ENCODE measurements at regions not wholly inside any gene's neighbourhood (a gene's known extent, or its start where the extent isn't known, plus 50 kb on each side); places are given as distances from the start of the nearest gene placed in this dataset.
A peak's percentile ranks its signal among the peaks of the same experiment; 100 is the strongest.

- in situ Hi-C loops (cut with HindIII; ENCODE audit: low pct_unique_long_range_greater_than_20kb, low sequenced_read_pairs) = no loop called here
- no peak for DNase-seq (ENCODE audit: low read depth, low spot score)
Measured at GRCh38 chr12:58163021-58163420, 221.7 kb downstream of the ATP23 start.

DNA sequence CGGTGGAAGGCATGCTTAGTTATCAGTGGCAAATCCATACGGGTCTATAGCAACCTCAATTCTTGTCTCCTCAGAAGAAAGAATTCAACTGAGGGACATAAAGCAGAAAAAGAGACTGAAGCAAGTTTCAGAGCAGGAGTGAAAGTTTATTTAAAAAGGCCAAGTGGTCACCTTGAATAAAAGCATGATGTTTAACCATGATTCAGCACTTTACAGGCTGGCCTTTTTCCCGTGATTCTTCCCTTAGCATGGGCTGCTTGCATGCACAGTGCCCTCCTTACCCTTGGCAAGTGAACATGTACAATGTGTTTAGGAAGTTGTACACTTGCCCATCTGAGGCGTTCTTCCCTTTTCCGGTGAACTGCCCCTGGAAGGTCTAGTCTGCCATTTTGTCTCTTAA is 225.3 kb downstream of the ATP23 start:
- DNase-seq (ENCODE audit: low read depth, low spot score) = no peak
- in situ Hi-C loops (cut with HindIII; ENCODE audit: low pct_unique_long_range_greater_than_20kb, low sequenced_read_pairs) = no loop called here

DNA sequence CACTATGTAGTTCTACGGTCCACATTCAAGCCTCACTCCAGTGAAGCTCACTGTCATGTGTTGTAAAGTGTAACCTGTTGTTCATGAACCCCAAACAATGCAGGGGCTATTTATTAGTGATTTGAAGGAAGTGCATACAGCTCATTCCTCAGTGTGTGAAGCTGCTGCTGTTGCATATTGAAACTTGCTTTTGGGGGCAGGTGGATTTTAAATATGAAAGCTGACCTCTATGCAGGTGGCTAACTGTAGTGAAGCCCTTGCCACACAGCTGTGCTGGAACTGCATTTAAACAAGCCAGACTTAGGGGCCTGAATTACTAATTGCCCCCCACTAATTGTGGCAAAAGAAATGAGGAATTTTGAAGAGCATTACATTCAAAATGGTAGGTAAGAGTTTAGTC is 226.3 kb downstream of the ATP23 start:
- no peak for DNase-seq (ENCODE audit: low read depth, low spot score)
- in situ Hi-C loops (cut with HindIII; ENCODE audit: low pct_unique_long_range_greater_than_20kb, low sequenced_read_pairs) = no loop called here

GRCh38 chr12:58169826-58170225 is 228.5 kb downstream of the ATP23 start:
- in situ Hi-C loops (cut with HindIII; ENCODE audit: low pct_unique_long_range_greater_than_20kb, low sequenced_read_pairs) = no loop called here
- peak; percentile 93 for DNase-seq (ENCODE audit: low read depth, low spot score)

- DNase-seq (ENCODE audit: low read depth, low spot score) = no peak
- in situ Hi-C loops (cut with HindIII; ENCODE audit: low pct_unique_long_range_greater_than_20kb, low sequenced_read_pairs) = no loop called here
Measured at GRCh38 chr12:58171914-58172313, 230.5 kb downstream of the ATP23 start.

DNA sequence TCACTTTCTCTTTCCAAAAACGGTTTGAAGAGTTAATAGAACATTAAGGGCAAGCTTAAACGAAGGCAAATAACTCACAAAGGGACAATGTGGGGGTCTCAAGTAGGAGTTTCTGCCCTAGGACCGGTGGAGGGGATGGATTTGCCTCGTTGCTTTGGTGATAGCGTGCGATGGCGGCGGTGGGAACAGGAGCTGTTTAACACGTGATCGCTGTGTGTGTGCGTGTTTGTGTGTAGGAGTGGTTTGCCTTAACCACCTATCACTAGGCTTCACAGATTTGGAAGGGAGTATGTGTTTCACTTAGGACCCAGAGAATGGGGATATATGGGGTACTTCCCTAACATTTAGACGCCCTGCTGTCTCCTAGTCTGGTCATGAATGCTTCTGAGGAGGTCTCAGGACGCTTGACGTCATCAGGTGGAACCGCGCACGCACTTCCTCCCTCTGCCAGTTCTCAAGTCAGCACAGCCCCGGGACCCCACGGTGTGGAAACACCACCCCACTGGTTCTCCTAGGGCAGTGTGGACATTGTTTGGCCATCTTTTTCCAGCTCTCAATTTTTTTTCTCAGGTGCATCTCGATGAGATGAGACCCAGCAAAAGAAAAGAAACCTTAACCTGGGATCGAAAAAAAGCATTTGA is 231.2 kb downstream of the ATP23 start:
- in situ Hi-C loops (cut with HindIII; ENCODE audit: low pct_unique_long_range_greater_than_20kb, low sequenced_read_pairs) = no loop called here
- DNase-seq (ENCODE audit: low read depth, low spot score) = no peak

GRCh38 chr12:58174316-58174715 is 232.9 kb downstream of the ATP23 start:
- in situ Hi-C loops (cut with HindIII; ENCODE audit: low pct_unique_long_range_greater_than_20kb, low sequenced_read_pairs) = no loop called here
- DNase-seq (ENCODE audit: low read depth, low spot score) = no peak

- DNase-seq (ENCODE audit: low read depth, low spot score) = peak; percentile 86
- in situ Hi-C loops (cut with HindIII; ENCODE audit: low pct_unique_long_range_greater_than_20kb, low sequenced_read_pairs) = no loop called here
Measured at GRCh38 chr12:58176296-58176869, 235.0 kb downstream of the ATP23 start.

DNA sequence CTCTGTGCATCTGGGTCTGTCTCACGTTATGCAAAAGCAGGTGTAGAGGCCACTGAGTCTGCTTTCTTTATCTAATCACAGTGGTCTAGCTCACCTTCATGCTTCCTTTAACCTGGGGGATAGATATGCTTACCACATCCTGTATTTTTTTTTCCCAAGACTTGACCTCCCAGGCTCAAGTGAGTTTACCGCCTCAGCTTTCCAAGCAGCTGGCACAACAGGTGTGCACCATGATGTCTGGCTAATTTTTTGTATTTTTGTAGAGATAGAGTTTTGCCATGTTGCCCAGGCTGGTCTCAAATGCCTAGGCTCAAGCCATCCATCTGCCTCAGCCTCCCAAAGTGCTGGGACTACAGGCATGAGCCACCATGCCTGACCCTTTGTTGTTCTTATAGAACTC is 236.0 kb downstream of the ATP23 start:
- DNase-seq (ENCODE audit: low read depth, low spot score) = no peak
- in situ Hi-C loops (cut with HindIII; ENCODE audit: low pct_unique_long_range_greater_than_20kb, low sequenced_read_pairs) = no loop called here

DNA sequence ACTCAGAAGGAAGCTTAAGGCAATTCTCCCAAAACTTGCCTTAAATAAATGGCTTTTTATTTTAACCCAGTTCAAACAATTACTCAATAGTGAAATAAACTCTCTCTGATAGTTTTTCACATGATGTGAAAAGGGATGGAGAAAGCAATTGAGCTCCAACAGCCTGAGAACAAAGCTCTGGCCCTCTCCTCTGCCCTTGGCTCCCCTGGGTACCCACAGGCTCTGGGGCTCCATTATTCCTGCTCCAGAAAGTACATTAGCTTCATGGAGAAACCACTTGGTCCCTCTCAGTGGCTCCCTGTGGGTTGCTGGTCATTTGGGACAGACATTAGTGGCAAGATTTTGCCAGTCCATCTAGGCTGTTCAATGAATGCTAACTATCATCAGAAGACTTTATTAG is 242.8 kb downstream of the ATP23 start:
- in situ Hi-C loops (cut with HindIII; ENCODE audit: low pct_unique_long_range_greater_than_20kb, low sequenced_read_pairs) = no loop called here
- no peak for DNase-seq (ENCODE audit: low read depth, low spot score)

DNA sequence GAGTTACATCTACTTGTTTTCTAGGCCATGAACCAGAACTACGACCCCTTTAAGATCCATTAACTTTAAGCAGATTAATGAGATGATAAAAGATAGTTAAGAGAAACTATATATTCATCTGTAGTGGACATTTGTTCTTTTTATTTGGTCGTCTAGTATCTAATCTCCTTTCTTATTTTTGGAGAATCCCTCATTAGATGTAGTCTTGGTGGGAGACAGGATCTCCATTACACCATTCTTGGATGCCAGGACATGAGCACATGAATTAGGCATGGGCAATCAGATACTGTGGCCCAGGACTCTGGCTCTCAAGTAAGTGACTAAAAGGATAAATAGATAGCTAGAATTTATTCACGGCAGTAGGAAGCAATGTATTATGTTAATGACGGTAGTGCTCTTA is 245.0 kb downstream of the ATP23 start:
- in situ Hi-C loops (cut with HindIII; ENCODE audit: low pct_unique_long_range_greater_than_20kb, low sequenced_read_pairs) = no loop called here
- DNase-seq (ENCODE audit: low read depth, low spot score) = no peak

GRCh38 chr12:58186914-58187313 is 245.5 kb downstream of the ATP23 start:
- DNase-seq (ENCODE audit: low read depth, low spot score) = no peak
- in situ Hi-C loops (cut with HindIII; ENCODE audit: low pct_unique_long_range_greater_than_20kb, low sequenced_read_pairs) = no loop called here

DNA sequence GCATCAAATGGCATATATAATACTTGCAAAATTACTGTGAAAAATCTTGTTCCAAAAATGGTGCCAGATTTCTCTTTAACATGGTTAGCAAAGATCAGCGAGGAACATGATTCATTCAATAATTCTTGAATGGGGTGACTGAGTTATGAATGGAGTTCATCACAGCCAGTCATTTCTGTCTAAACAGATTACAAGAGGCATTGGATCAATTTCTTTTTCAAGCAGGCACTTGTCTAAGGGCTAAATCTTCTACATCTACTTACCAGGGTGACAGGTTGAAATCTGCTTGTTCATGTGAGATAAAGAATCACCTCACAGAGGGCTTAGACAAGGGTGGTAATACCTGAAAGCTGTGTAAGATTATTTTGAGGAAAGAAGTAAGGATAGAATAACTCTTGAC is 247.7 kb downstream of the ATP23 start:
- in situ Hi-C loops (cut with HindIII; ENCODE audit: low pct_unique_long_range_greater_than_20kb, low sequenced_read_pairs) = no loop called here
- DNase-seq (ENCODE audit: low read depth, low spot score) = no peak

GRCh38 chr12:58189893-58190292 is 248.5 kb downstream of the ATP23 start:
- no peak for DNase-seq (ENCODE audit: low read depth, low spot score)
- in situ Hi-C loops (cut with HindIII; ENCODE audit: low pct_unique_long_range_greater_than_20kb, low sequenced_read_pairs) = no loop called here

DNA sequence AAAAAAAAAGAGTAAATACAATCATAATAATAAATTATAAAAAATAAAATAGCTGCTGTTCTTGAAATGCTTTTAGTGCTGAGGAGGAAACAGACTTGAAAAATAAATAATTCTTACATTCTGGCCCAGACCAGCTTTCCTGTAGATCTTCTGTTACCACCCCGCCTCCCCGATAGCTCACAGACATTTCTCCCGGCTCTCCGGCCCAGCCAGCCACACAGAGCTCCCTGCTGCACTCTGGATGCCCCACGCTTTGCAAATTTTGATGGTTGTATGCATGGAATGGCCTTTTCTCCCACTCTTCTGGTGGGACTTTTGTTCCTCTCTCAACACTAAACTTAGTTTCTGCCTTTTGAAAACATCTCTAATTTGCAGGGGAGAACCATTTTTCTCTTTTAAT is 249.3 kb downstream of the ATP23 start:
- no peak for DNase-seq (ENCODE audit: low read depth, low spot score)
- in situ Hi-C loops (cut with HindIII; ENCODE audit: low pct_unique_long_range_greater_than_20kb, low sequenced_read_pairs) = no loop called here

- in situ Hi-C loops (cut with HindIII; ENCODE audit: low pct_unique_long_range_greater_than_20kb, low sequenced_read_pairs) = no loop called here
Measured at GRCh38 chr12:58196971-58197370, 255.6 kb downstream of the ATP23 start.

GRCh38 chr12:58202933-58203718 is 261.8 kb downstream of the ATP23 start:
- in situ Hi-C loops (cut with HindIII; ENCODE audit: low pct_unique_long_range_greater_than_20kb, low sequenced_read_pairs) = no loop called here
- no peak for DNase-seq (ENCODE audit: low read depth, low spot score)

More at GRCh38 chr12:58196971-58197370, 255.6 kb downstream of the ATP23 start:
- no peak for DNase-seq (ENCODE audit: low read depth, low spot score)

DNA sequence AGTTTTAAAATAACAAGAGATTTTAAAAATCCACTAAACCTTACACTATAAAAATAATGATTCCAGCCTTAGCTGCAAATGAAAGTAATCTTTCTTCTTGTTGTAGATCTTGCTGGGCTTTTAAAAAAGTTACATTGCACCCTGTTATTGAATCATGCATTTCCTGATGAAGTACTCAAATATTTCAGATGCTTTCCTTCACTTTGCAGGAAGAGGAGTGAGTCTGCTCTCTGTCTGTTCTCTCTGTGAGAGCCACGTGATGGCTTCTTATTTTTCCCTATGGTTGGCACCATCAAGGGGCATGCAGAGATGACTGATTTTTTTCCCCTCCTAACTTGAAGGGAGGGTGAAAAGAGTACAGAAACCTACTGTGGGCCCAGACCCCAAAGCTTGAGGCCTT is 262.7 kb downstream of the ATP23 start:
- no peak for DNase-seq (ENCODE audit: low read depth, low spot score)
- in situ Hi-C loops (cut with HindIII; ENCODE audit: low pct_unique_long_range_greater_than_20kb, low sequenced_read_pairs) = no loop called here

DNA sequence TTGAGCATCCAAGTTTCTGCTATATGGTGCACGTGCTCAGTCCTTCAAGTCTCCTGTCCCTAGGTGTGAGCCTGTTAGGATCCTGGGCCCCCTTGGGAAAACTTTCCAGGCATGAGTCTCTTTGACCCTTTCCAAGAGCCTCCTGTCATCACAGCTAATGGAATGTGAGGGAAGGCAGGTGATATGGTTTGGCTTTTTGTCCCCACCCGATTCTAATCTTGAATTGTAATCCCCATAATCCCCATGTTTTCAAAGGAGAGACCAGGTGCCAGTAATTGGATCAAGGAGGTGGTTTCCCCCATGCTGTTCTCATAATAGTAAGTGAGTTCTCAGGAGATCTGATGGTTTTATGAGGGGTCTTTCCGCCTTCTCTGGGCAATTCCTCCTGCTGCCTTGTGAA is 265.5 kb downstream of the ATP23 start:
- in situ Hi-C loops (cut with HindIII; ENCODE audit: low pct_unique_long_range_greater_than_20kb, low sequenced_read_pairs) = no loop called here
- no peak for DNase-seq (ENCODE audit: low read depth, low spot score)
